Bronchial epithelial cell (primary cell): ENCODE measurements at regions not wholly inside any gene's neighbourhood (a gene's known extent, or its start where the extent isn't known, plus 50 kb on each side); places are given as distances from the start of the nearest gene placed in this dataset.

Source experiments
- DNase-seq: peaks from one replicate; pipeline ENCODE4 v3.0.0-alpha.2; 2010; ENCODE audit warnings: low read depth
- FAIRE-seq: peaks from 2 replicates; lab custom pipeline; 2011; peaks lifted over from hg19 to GRCh38; lab: Jason Lieb, UNC
- H3K27me3 ChIP-seq: 2 replicates; pipeline ENCODE4 v1.5.1; 2011; ENCODE audit warnings: low read length; ENCODE audit not compliant: control insufficient read depth, insufficient read depth
- H3K36me3 ChIP-seq: 2 replicates; pipeline ENCODE4 v1.5.1; 2011; ENCODE audit warnings: low read length; ENCODE audit not compliant: control insufficient read depth, insufficient read depth
- H3K4me3 ChIP-seq: 2 replicates; pipeline ENCODE4 v1.5.1; 2011; ENCODE audit warnings: mild to moderate bottlenecking, low read depth, low read length, control low read depth
- CTCF ChIP-seq: IDR thresholded peaks from 2 replicates; pipeline ENCODE4 v1.5.1; 2011; ENCODE audit warnings: mild to moderate bottlenecking, moderate library complexity, low read length, control low read depth, inconsistent platforms; ENCODE audit not compliant: insufficient read depth, severe bottlenecking

GRCh38 chr2:222795450-222796357, 65.1 kb upstream of the ACSL3 start:
- no peak for TF ChIP-seq CTCF
- Histone ChIP-seq H3K4me3 (no peak overlapping the region), H3K27me3 (no peaks in the 10 kb centered on the region), H3K36me3 (no peaks in the 10 kb centered on the region)
- FAIRE-seq: no peak
- no peak for DNase-seq

- DNase-seq: no peak
- H3K36me3 ChIP-seq: no peaks in the 10 kb centered on the region
- H3K4me3 ChIP-seq: no peak overlapping the region
- H3K27me3 ChIP-seq: no peaks in the 10 kb centered on the region
- no peak for FAIRE-seq
- no peak for TF ChIP-seq CTCF
Observed at GRCh38 chr2:222796413-222797103, 64.3 kb upstream of the ACSL3 start.

- FAIRE-seq: no peak
- DNase-seq: no peak
- no peaks in the 10 kb centered on the region for H3K36me3 ChIP-seq
- peak; percentile 42 for TF ChIP-seq CTCF
- no peak overlapping the region for H3K4me3 ChIP-seq
- no peaks in the 10 kb centered on the region for H3K27me3 ChIP-seq
Observed at GRCh38 chr2:222797261-222797660, 63.6 kb upstream of the ACSL3 start.

GRCh38 chr2:222797871-222798270, 63.0 kb upstream of the ACSL3 start:
- DNase-seq (no peak), FAIRE-seq (no peak)
- H3K27me3 ChIP-seq: no peaks in the 10 kb centered on the region
- H3K4me3 ChIP-seq: no peak overlapping the region
- no peak for TF ChIP-seq CTCF
- H3K36me3 ChIP-seq: no peaks in the 10 kb centered on the region

GRCh38 chr2:222798528-222798927, 62.3 kb upstream of the ACSL3 start:
- TF ChIP-seq CTCF: no peak
- DNase-seq: no peak
- Histone ChIP-seq H3K27me3 (no peaks in the 10 kb centered on the region), H3K4me3 (no peak overlapping the region), H3K36me3 (no peaks in the 10 kb centered on the region)
- no peak for FAIRE-seq
